Uterus (tissue), 3 donors: ENCODE measurements at regions not wholly inside any gene's neighbourhood (a gene's known extent, or its start where the extent isn't known, plus 50 kb on each side); places are given as distances from the start of the nearest gene placed in this dataset.

Experiments used
- DNase-seq, 2 donors: peaks; one replicate each; pipeline ENCODE4 v3.0.0-alpha.2; 2019 to 2020
- H3K27ac ChIP-seq, 2 donors: fragments of 200-600 bp; sonication (generic); 1 replicate in 1 of 2; 2 replicates in 1 of 2; pipeline ENCODE4 v1.5.1; 2016 to 2018
- H3K27me3 ChIP-seq, 2 donors: fragments of 200-600 bp; sonication (generic); one replicate each; pipeline ENCODE4 v1.5.1; 2018 to 2019; ENCODE audit warnings: control low read depth in 1 of 2
- H3K36me3 ChIP-seq, 2 donors: fragments of 200-600 bp; sonication (generic); one replicate each; pipeline ENCODE4 v1.5.1; 2019; ENCODE audit warnings: control low read depth in 1 of 2
- H3K4me1 ChIP-seq, 2 donors: fragments of 200-600 bp; sonication (generic); one replicate each; pipeline ENCODE4 v1.5.1; 2018 to 2019; ENCODE audit warnings: control low read depth in 1 of 2
- H3K4me3 ChIP-seq, 2 donors: fragments of 200-600 bp; sonication (generic); 1 replicate in 1 of 2; 2 replicates in 1 of 2; pipeline ENCODE4 v1.5.1; 2018 to 2019; ENCODE audit warnings: mild to moderate bottlenecking in 1 of 2
- H3K9me3 ChIP-seq, 2 donors: fragments of 200-600 bp; sonication (generic); one replicate each; pipeline ENCODE4 v1.5.1; 2019; ENCODE audit warnings: control low read depth in 1 of 2
- CTCF ChIP-seq, 4 experiments: fragments of 200-600 bp in 2 of 4; fragments of 450-650 bp in 2 of 4; sonication (generic) in 2 of 4; IDR thresholded peaks; one replicate each; pipeline ENCODE4 v1.5.1; 2016 to 2019; ENCODE audit warnings: antibody characterized with exemption in 4 of 4, mild to moderate bottlenecking in 2 of 4, moderate library complexity in 1 of 4
- POLR2A ChIP-seq, 2 donors: fragments of 450-650 bp; IDR thresholded peaks; one replicate each; pipeline ENCODE4 v1.6.1; 2016; ENCODE audit warnings: antibody characterized with exemption in 2 of 2, mild to moderate bottlenecking in 1 of 2, moderate library complexity in 1 of 2
- intact Hi-C: fragments of 100-400 bp; cut with DNase I; formaldehyde crosslinking; loops from one replicate; pipeline ENCODE4 v1.15.1; 2023; ENCODE audit warnings: low total_unique reads
- donor health status: DM: yes; HTN: yes; CAD: no.

GRCh38 chr2:12107939-12108338, 361.5 kb downstream of the LPIN1 start:
- Histone ChIP-seq H3K36me3 (no peaks in the 10 kb centered on the region), H3K4me3 (no peak overlapping the region), H3K9me3 (no peaks in the 10 kb centered on the region), H3K27me3 (no peaks in the 10 kb centered on the region), H3K4me1 (no peaks in the 10 kb centered on the region), H3K27ac (no peak overlapping the region)
- no peak for TF ChIP-seq POLR2A (IDR thresholded peaks at IDR 0.05)
- TF ChIP-seq CTCF (IDR thresholded peaks at IDR 0.05) = no peak
- no peak for DNase-seq
- intact Hi-C loops = no loop called here

GRCh38 chr2:12109363-12110017, 363.1 kb downstream of the LPIN1 start:
- DNase-seq = no peak
- H3K27ac ChIP-seq = no peak overlapping the region
- no peaks in the 10 kb centered on the region for H3K4me1 ChIP-seq
- TF ChIP-seq POLR2A (IDR thresholded peaks at IDR 0.05) (no peak), CTCF (IDR thresholded peaks at IDR 0.05) (no peak)
- H3K9me3 ChIP-seq = no peaks in the 10 kb centered on the region
- H3K27me3 ChIP-seq = no peaks in the 10 kb centered on the region
- intact Hi-C loops = no loop called here
- no peaks in the 10 kb centered on the region for H3K36me3 ChIP-seq
- no peak overlapping the region for H3K4me3 ChIP-seq

- TF ChIP-seq POLR2A (IDR thresholded peaks at IDR 0.05) (no peak), CTCF (IDR thresholded peaks at IDR 0.05) (no peak)
- Histone ChIP-seq H3K4me3 (no peak overlapping the region), H3K4me1 (no peaks in the 10 kb centered on the region), H3K27ac (no peak overlapping the region), H3K36me3 (no peaks in the 10 kb centered on the region), H3K9me3 (no peaks in the 10 kb centered on the region), H3K27me3 (no peaks in the 10 kb centered on the region)
- no peak for DNase-seq
- intact Hi-C loops = no loop called here
Measured at GRCh38 chr2:12110074-12110473, 363.6 kb downstream of the LPIN1 start.

- H3K27me3 ChIP-seq = no peaks in the 10 kb centered on the region
- no peaks in the 10 kb centered on the region for H3K4me1 ChIP-seq
- TF ChIP-seq CTCF (IDR thresholded peaks at IDR 0.05) (no peak), POLR2A (IDR thresholded peaks at IDR 0.05) (no peak)
- H3K36me3 ChIP-seq = no peaks in the 10 kb centered on the region
- intact Hi-C loops = no loop called here
- DNase-seq = no peak
- H3K9me3 ChIP-seq = no peaks in the 10 kb centered on the region
- H3K27ac ChIP-seq = no peak overlapping the region
- no peak overlapping the region for H3K4me3 ChIP-seq
Measured at GRCh38 chr2:12110481-12110880, 364.0 kb downstream of the LPIN1 start.

- intact Hi-C loops = no loop called here
- DNase-seq = no peak
- Histone ChIP-seq H3K4me3 (no peak overlapping the region), H3K4me1 (no peaks in the 10 kb centered on the region), H3K27me3 (no peaks in the 10 kb centered on the region), H3K9me3 (no peaks in the 10 kb centered on the region), H3K27ac (no peak overlapping the region), H3K36me3 (no peaks in the 10 kb centered on the region)
- no peak for TF ChIP-seq CTCF (IDR thresholded peaks at IDR 0.05)
- no peak for TF ChIP-seq POLR2A (IDR thresholded peaks at IDR 0.05)
Measured at GRCh38 chr2:12113412-12113811, 367.0 kb downstream of the LPIN1 start.
